ENCODE measurements at regions not wholly inside any gene's neighbourhood (a gene's known extent, or its start where the extent isn't known, plus 50 kb on each side); places are given as distances from the start of the nearest gene placed in this dataset.

DNA sequence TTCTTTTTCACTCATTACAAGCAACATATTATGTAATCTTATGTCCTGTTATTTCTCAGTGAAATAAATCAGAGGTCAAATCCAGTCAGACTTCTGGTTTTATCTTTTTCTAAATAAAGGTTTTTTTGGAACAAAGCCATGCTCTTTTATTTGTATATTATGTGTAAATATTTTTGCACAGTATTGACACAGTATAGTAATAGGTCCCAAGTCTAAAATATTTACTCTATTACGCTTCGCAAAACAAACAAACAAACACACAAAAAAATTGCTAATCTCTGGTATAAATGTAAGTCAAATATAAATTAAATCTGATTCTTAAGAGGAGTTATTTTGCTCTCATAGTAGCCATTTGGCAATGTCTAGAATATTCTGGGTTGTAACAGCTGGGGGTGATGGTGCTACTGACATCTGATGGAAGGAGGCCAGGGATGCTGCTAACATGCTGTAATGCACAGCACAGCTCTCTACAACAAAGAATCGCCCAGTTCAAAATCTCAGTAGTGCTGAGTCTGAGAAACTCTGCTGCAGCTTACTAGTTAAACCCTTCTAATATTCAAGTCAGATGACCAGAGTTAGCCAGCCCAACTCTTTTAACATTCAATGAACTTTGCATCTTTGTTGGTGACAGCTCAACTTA is 602.1 kb downstream of the RAB28 start:
- H3K27ac ChIP-seq (ENCODE audit: poor library complexity, severe bottlenecking) = no peak overlapping the region
- H3K9me3 ChIP-seq (ENCODE audit: severe bottlenecking) = no peaks in the 10 kb centered on the region
- TF ChIP-seq, protein P1, sequence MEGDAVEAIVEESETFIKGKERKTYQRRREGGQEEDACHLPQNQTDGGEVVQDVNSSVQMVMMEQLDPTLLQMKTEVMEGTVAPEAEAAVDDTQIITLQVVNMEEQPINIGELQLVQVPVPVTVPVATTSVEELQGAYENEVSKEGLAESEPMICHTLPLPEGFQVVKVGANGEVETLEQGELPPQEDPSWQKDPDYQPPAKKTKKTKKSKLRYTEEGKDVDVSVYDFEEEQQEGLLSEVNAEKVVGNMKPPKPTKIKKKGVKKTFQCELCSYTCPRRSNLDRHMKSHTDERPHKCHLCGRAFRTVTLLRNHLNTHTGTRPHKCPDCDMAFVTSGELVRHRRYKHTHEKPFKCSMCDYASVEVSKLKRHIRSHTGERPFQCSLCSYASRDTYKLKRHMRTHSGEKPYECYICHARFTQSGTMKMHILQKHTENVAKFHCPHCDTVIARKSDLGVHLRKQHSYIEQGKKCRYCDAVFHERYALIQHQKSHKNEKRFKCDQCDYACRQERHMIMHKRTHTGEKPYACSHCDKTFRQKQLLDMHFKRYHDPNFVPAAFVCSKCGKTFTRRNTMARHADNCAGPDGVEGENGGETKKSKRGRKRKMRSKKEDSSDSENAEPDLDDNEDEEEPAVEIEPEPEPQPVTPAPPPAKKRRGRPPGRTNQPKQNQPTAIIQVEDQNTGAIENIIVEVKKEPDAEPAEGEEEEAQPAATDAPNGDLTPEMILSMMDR (IDR thresholded peaks at IDR 0.05; ENCODE audit: poor library complexity, severe bottlenecking) = no peak
- no peak for DNase-seq (ENCODE audit: low spot score)
- no peak overlapping the region for H3K4me3 ChIP-seq (ENCODE audit: severe bottlenecking)
- ATAC-seq (ENCODE audit: low read depth) = no peak
- H3K36me3 ChIP-seq (ENCODE audit: low read depth) = no peaks in the 10 kb centered on the region
- no peaks in the 10 kb centered on the region for H3K27me3 ChIP-seq (ENCODE audit: insufficient read depth, poor library complexity, severe bottlenecking)
- no peaks in the 10 kb centered on the region for H3K4me1 ChIP-seq (ENCODE audit: insufficient read depth, poor library complexity, severe bottlenecking)

DNA sequence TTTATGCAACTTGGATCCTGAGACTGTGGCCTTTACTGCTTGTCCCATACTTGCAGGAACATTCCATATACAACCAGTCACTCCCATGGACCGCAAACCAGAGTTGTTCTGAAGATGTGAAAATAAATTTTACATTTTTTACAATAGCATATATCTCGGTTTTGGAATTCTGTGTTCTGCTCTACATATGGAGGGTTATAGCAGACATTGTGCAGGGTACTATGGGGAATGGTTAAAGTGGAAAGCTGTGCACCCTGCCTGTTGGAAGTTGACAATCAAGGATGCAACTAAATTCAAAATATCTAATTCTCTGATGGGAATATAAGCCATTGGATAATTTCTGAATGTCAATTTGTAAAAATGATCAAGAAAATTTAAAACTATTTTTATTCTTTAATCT is 603.3 kb downstream of the RAB28 start:
- TF ChIP-seq, protein P1 (IDR thresholded peaks at IDR 0.05; ENCODE audit: poor library complexity, severe bottlenecking) = no peak
- H3K36me3 ChIP-seq (ENCODE audit: low read depth) = no peaks in the 10 kb centered on the region

DNA sequence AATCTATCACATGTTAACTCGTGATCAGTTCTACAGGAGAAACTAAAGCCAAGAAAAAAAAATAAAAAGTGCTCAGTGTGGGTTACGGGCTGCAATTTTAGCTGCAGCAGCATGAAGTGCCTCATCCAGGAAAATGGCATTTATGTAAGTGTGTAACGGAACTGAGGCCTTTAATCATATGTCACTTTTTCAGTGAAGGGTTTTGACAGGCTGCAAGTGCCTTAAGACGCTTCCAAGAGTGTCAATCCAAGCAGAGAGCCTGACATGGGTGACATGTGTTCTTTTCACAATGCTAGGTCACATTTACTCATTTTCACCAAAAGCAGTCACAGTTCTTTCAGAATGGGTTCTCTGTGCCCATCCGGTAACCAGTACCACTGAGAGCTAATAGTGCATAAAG is 604.6 kb downstream of the RAB28 start:
- TF ChIP-seq, protein P1 (IDR thresholded peaks at IDR 0.05; ENCODE audit: poor library complexity, severe bottlenecking) = no peak
- H3K4me1 ChIP-seq (ENCODE audit: insufficient read depth, poor library complexity, severe bottlenecking) = no peaks in the 10 kb centered on the region

More for the DNA sequence above, 603.3 kb downstream of the RAB28 start:
- Histone ChIP-seq H3K4me1 (ENCODE audit: insufficient read depth, poor library complexity, severe bottlenecking) (no peaks in the 10 kb centered on the region), H3K27me3 (ENCODE audit: insufficient read depth, poor library complexity, severe bottlenecking) (no peaks in the 10 kb centered on the region), H3K27ac (ENCODE audit: poor library complexity, severe bottlenecking) (no peak overlapping the region), H3K4me3 (ENCODE audit: severe bottlenecking) (no peak overlapping the region), H3K9me3 (ENCODE audit: severe bottlenecking) (no peaks in the 10 kb centered on the region)
- ATAC-seq (ENCODE audit: low read depth) = no peak
- DNase-seq (ENCODE audit: low spot score) = no peak

GRCh38 chr4:12875640-12876243 is 608.4 kb downstream of the RAB28 start:
- Histone ChIP-seq H3K4me1 (ENCODE audit: insufficient read depth, poor library complexity, severe bottlenecking) (no peaks in the 10 kb centered on the region), H3K36me3 (ENCODE audit: low read depth) (no peaks in the 10 kb centered on the region), H3K9me3 (ENCODE audit: severe bottlenecking) (no peaks in the 10 kb centered on the region), H3K27me3 (ENCODE audit: insufficient read depth, poor library complexity, severe bottlenecking) (no peaks in the 10 kb centered on the region), H3K4me3 (ENCODE audit: severe bottlenecking) (no peak overlapping the region), H3K27ac (ENCODE audit: poor library complexity, severe bottlenecking) (no peak overlapping the region)
- TF ChIP-seq, protein P1 (IDR thresholded peaks at IDR 0.05; ENCODE audit: poor library complexity, severe bottlenecking) = no peak
- no peak for DNase-seq (ENCODE audit: low spot score)
- no peak for ATAC-seq (ENCODE audit: low read depth)

More for the DNA sequence above, 604.6 kb downstream of the RAB28 start:
- no peak overlapping the region for H3K27ac ChIP-seq (ENCODE audit: poor library complexity, severe bottlenecking)
- no peaks in the 10 kb centered on the region for H3K27me3 ChIP-seq (ENCODE audit: insufficient read depth, poor library complexity, severe bottlenecking)
- ATAC-seq (ENCODE audit: low read depth) (no peak), DNase-seq (ENCODE audit: low spot score) (no peak)
- no peaks in the 10 kb centered on the region for H3K9me3 ChIP-seq (ENCODE audit: severe bottlenecking)
- H3K36me3 ChIP-seq (ENCODE audit: low read depth) = no peaks in the 10 kb centered on the region
- no peak overlapping the region for H3K4me3 ChIP-seq (ENCODE audit: severe bottlenecking)

DNA sequence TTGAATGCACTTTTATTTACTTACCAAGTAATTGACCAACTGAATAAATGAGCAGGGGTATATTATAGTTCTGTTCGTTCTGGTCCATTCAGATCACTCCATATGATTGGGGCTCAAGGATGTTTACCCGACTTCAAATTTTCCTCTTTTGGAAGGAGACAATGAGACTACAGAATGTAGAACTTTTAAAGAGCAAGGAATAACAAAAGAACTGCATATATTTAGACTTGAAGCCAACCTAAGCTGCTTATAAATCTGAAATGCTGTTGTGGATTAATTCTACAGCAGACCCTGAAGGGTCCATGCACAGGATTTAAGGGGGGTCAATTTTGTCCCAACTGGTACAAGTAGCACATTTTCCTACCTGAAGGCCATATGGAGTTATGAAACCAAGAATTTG is 610.8 kb downstream of the RAB28 start:
- H3K36me3 ChIP-seq (ENCODE audit: low read depth) = no peaks in the 10 kb centered on the region
- TF ChIP-seq, protein P1 (IDR thresholded peaks at IDR 0.05; ENCODE audit: poor library complexity, severe bottlenecking) = no peak
- DNase-seq (ENCODE audit: low spot score) (no peak), ATAC-seq (ENCODE audit: low read depth) (no peak)
- H3K27me3 ChIP-seq (ENCODE audit: insufficient read depth, poor library complexity, severe bottlenecking) = no peaks in the 10 kb centered on the region
- no peak overlapping the region for H3K27ac ChIP-seq (ENCODE audit: poor library complexity, severe bottlenecking)
- no peaks in the 10 kb centered on the region for H3K4me1 ChIP-seq (ENCODE audit: insufficient read depth, poor library complexity, severe bottlenecking)
- no peaks in the 10 kb centered on the region for H3K9me3 ChIP-seq (ENCODE audit: severe bottlenecking)
- H3K4me3 ChIP-seq (ENCODE audit: severe bottlenecking) = no peak overlapping the region

Data from RWPE2 (cell line).